GM21529 (cell line): ENCODE measurements at regions not wholly inside any gene's neighbourhood (a gene's known extent, or its start where the extent isn't known, plus 50 kb on each side); places are given as distances from the start of the nearest gene placed in this dataset.

ENCODE experiments used
- ATAC-seq: cut with Tn5 transposase; IDR thresholded peaks from one replicate; pipeline ENCODE4 v1.9.1; 2021; ENCODE audit not compliant: unreplicated experiment

DNA sequence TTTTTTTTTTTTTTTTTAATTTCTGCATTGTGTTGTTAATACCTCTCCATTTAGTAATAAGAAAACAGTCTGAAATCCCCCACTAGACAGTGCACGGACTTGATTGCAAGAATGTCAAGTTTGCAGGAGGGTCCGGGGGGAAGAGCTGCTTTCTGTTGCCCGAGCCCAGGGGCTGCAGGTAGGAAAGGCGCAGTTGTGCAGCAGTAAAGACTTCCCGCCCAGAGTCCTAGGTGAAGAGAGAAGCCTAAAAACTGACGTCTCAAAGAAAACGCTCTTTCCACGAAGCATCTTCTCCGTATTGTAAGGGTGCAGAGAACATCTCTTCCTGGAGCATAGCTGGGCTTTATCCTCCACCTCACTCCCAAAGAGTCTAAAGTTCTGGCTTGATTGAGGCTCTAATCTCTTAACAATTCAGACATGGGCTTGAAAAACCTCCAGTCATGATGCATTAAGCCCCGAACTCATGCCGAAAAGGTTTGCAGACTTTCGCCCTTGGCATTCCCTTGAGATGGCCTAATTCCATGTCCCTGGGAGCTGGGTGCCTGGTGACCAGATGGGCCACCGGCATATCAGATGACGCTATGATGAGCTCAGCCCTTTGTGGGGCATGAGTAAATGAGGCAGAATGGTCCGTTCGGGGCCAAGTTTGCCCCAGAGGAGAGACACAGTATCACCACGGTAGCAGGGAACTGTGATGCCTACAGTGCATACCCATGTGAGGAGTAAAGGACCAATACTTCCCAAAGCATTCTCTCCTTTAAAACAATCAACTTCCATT is 436.2 kb upstream of the ZFHX3 start:
- ATAC-seq: no peak

GRCh38 chr16:73483076-73483791 is 435.3 kb upstream of the ZFHX3 start:
- no peak for ATAC-seq

GRCh38 chr16:73482310-73482709 is 434.4 kb upstream of the ZFHX3 start:
- ATAC-seq: no peak

GRCh38 chr16:73480381-73480780 is 432.5 kb upstream of the ZFHX3 start:
- ATAC-seq: no peak

DNA sequence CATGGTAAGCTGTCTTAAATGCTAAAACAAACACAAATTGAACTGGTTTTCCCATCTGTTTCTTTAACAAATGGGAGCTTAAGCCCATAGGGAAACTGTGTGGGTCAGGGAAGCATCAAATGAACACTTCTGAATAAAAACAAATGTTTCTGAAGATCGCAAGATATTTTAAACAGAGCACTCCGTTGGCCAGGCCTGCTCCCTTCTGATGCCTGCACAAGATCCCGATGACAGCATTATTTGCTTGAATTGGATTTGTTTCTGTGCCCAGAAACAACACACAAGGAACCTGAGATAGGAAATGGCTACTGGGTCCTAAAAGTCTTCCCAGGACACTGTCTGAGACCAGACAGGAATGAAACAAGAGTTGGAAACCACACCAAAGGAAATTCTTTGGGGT is 425.8 kb upstream of the ZFHX3 start:
- ATAC-seq: no peak

GRCh38 chr16:73464834-73465233 is 416.9 kb upstream of the ZFHX3 start:
- no peak for ATAC-seq

DNA sequence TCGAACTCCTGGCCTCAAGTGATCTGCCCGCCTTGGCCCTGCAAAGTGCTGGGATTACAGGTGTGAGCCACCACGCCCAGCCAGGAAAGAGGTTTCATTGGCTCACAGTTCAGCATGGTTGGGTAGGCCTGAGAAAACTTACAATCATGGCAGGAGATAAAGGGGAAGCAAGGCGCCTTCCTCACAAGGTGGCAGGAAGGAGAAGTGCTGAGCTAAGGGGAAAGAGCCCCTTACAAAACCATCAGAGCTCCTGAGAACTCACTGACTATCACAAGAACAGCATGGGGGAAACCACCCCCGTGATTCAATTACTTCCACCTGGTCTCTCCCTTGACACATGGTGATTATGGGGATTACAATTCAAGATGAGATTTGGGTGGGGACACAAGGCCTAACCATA is 411.7 kb upstream of the ZFHX3 start:
- ATAC-seq: no peak

- ATAC-seq: no peak
Measured at GRCh38 chr16:73457851-73458250, 409.9 kb upstream of the ZFHX3 start.

DNA sequence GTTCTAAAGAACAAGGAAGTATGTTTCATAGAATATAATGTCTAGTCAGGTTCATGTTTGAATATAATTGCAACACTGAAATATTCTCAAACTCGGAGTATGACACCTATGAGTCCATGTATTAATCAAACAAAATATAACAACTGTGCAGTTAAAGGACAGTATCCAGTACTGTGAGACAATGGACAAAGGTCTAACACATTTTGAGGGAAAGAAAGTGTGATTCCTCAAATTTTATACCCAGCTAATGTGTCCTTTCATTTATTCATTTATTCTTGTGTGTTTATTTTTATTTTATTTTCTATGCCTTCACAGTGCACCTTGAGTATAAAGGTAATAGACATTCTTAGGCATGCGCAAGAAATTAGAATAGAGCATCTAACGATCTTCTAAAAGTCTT is 401.0 kb upstream of the ZFHX3 start:
- no peak for ATAC-seq

DNA sequence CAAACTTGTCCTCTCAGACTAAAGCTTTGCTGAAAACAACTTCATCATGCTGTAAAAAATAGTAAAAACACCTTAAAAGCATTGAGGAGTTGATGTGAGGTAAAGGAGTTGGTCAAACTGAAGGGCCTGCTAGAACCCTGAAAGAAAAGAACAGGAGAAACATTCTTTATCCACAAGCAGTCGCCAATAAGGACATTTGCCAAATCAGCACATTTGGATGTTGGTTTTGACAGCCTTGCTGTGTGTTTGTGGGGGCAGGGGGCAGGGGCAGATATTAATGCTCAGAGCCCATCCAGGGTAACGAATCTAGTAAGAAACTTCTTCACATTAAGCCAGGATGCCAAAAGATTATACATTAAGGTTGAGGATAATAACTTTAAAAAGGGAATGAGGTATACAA is 399.9 kb upstream of the ZFHX3 start:
- ATAC-seq: no peak

DNA sequence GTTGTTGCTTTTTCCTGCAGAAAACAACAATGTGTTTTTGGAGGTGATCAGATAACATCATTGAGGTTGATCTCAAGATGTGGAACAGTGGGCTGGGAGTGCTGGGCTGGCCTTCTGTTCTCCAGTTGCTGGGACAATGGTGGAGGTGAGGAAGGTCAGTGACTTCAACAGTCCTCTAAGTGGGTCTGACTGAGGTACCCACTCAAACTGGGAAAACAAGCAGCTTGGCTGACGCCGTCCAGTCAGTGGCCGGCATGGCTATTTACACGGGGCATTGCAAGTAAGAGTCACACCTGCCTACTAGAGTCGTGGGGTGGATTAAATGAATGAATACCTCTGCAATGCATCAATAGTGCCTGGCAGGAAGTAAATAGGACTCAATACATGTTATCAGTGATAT is 386.7 kb upstream of the ZFHX3 start:
- ATAC-seq: no peak

GRCh38 chr16:73433731-73434307 is 385.9 kb upstream of the ZFHX3 start:
- ATAC-seq: no peak

DNA sequence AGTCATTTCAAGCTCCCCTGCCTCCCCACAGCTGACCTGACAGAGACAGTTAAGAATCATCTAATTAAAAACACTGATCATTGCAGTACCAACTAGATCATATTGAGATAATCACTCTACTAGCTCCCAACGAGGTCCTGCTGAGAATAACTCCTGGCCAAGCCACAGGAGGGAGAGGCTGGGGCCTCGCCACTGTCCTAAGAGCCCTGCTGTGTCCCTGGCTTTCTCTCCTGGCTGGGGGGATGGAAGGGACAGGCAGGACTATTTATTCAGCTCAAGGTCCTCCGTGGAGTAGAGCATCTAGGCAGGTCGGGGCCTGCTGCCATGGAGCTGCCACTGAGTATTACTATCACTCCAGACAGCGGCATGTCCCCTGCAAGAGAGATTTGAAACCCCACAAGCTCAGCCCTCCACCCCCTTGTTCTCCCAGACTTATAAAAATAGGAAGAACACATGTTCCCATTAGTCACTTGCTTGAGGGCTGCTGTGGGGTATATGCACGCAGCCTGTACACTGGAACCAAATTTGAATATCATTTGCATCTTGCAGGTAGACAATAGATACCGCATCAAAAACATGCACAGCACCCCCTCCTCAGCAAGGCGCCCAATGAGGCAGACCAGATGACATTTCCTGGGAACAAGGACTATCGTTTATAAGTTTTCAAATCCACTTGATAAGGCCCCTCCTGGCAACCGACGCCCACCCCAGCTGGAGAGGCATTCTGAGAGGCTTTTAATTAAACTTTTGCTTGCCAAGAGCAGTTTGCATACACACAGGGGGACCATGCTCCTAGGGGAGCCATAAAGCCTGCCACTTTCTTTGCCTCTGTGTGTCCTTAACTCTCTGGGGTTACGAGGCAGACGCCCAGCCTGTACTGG is 385.2 kb upstream of the ZFHX3 start:
- no peak for ATAC-seq

- ATAC-seq: no peak
Measured at GRCh38 chr16:73430138-73430537, 382.2 kb upstream of the ZFHX3 start.

- ATAC-seq: no peak
Measured at GRCh38 chr16:73428121-73428520, 380.2 kb upstream of the ZFHX3 start.

DNA sequence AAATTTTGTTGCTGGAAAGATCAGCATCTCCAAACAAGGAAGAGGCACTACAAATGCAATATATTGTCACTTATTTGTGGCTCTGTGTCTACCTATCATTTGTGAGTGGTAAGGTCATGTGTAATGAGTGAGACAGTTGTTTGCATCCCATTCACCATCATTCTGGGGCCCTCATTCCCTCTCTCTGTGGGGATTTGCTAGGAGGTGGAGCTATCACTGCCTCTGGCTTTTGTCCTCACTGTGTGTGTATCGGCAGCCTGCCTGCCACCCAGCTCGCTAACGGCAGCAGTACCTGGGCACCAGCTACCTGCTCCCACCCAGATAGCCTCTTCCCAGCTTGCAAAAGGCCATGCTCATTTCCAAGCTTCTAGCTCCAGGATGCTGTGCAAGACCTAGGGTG is 379.2 kb upstream of the ZFHX3 start:
- ATAC-seq: no peak

GRCh38 chr16:73426433-73427160 is 378.7 kb upstream of the ZFHX3 start:
- ATAC-seq: no peak

DNA sequence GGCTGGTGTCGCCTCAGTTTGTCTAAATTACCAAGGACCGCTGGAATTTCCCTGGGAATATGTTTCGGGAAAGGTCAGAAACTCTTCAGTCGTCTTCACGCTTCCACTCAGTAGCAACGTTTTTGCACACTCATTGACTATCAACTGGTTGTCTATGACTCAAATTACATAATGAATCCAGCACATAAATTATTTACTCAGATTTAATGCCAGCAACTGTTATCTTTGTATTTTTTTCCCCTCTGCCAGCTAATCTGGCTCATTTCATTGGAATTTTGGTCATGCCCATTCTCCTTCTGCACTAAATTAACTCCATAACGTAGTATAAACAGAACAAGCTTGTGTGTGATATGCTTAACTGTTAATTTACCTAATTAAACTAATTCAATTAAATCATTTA is 372.7 kb upstream of the ZFHX3 start:
- no peak for ATAC-seq

GRCh38 chr16:73420244-73420643 is 372.3 kb upstream of the ZFHX3 start:
- ATAC-seq: no peak

- ATAC-seq: no peak
Measured at GRCh38 chr16:73418691-73419090, 370.8 kb upstream of the ZFHX3 start.

- ATAC-seq: no peak
Measured at GRCh38 chr16:73418051-73418450, 370.1 kb upstream of the ZFHX3 start.
